CD4-positive, alpha-beta T cell treated with Interferon gamma for 1 hour (primary cell): ENCODE measurements at regions not wholly inside any gene's neighbourhood (a gene's known extent, or its start where the extent isn't known, plus 50 kb on each side); places are given as distances from the start of the nearest gene placed in this dataset.

ENCODE experiments used
- DNase-seq: peaks from one replicate; pipeline ENCODE4 v3.0.0-alpha.2; 2020

GRCh38 chr7:17242504-17242903, 55.9 kb upstream of the AHR start:
- DNase-seq, result no peak

GRCh38 chr7:17244786-17245185, 53.7 kb upstream of the AHR start:
- DNase-seq, result no peak

- DNase-seq, result no peak
Measured at GRCh38 chr7:17247357-17247756, 51.1 kb upstream of the AHR start.

- DNase-seq, result no peak
Measured at GRCh38 chr7:17248527-17248926, 49.9 kb upstream of the AHR start.
